GM23248 (cell line): ENCODE measurements at regions not wholly inside any gene's neighbourhood (a gene's known extent, or its start where the extent isn't known, plus 50 kb on each side); places are given as distances from the start of the nearest gene placed in this dataset.

Experiments
- EZH2 ChIP-seq: fragments of 200-600 bp; sonication (generic); IDR thresholded peaks from 2 replicates; pipeline ENCODE4 v1.6.1; 2018; ENCODE audit warnings: antibody characterized with exemption, mild to moderate bottlenecking; ENCODE audit not compliant: insufficient read depth, poor library complexity, severe bottlenecking
- EZH2phosphoT487 ChIP-seq: fragments of 200-600 bp; sonication (generic); IDR thresholded peaks from 2 replicates; pipeline ENCODE4 v1.6.1; 2018; ENCODE audit warnings: antibody characterized with exemption, moderate library complexity, mild to moderate bottlenecking, low read depth; ENCODE audit not compliant: insufficient read depth

DNA sequence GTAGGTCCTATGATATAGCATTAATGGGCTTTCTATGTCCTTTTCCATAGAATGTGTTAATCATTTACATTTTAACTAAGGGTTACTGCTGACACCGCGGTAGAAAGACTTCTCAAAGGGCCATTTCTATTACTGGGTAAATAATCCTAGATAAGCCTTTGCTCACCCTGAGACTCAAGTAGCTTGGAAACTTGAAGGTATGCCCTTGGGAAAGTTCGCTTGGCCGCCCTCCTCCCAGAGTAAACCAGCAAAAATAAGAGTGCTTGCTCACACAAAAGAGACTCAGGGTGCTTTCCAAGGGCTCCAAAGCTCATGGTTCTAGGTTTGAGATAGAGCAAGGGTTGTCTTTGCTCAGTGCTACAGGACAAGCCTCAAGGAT lies 85.8 kb upstream of the TMPRSS2 start:
- TF ChIP-seq EZH2phosphoT487: no peak
- TF ChIP-seq EZH2: no peak
